CD4-positive, CD25-positive, alpha-beta regulatory T cell (primary cell): ENCODE measurements at regions not wholly inside any gene's neighbourhood (a gene's known extent, or its start where the extent isn't known, plus 50 kb on each side); places are given as distances from the start of the nearest gene placed in this dataset.
A peak's percentile ranks its signal among the peaks of the same experiment; 100 is the strongest.

Experiments
- ATAC-seq, 2 donors: fragments of 150-1000 bp; cut with Tn5 transposase; one replicate each; pipeline ENCODE4 v1.10.0; 2021; ENCODE audit warnings: low read depth in 2 of 2, moderate number of reproducible peaks in 2 of 2, moderate library complexity in 1 of 2
- DNase-seq, 3 donors: peaks; one replicate each; pipeline versions ENCODE4 v3.0.0 to v3.0.0-alpha.2; 2012 to 2022; ENCODE audit warnings: mixed read lengths in 1 of 3
- H3K27ac ChIP-seq: one replicate; pipeline ENCODE4 v1.7.0; 2013; ENCODE audit warnings: mild to moderate bottlenecking, low read length; ENCODE audit not compliant: insufficient read depth, poor library complexity, severe bottlenecking
- H3K27me3 ChIP-seq: one replicate; pipeline ENCODE4 v1.7.0; 2013; ENCODE audit warnings: low read length; ENCODE audit not compliant: control insufficient read depth, insufficient read depth
- H3K36me3 ChIP-seq: one replicate; pipeline ENCODE4 v1.7.0; 2013; ENCODE audit warnings: mild to moderate bottlenecking, low read length, moderate library complexity; ENCODE audit not compliant: control insufficient read depth, insufficient read depth
- H3K4me1 ChIP-seq: 2 replicates; pipeline ENCODE4 v1.7.0; 2013; ENCODE audit warnings: mild to moderate bottlenecking, low read length; ENCODE audit not compliant: insufficient read depth, control insufficient read depth, poor library complexity, severe bottlenecking
- H3K4me3 ChIP-seq: one replicate; pipeline ENCODE4 v1.7.0; 2013; ENCODE audit warnings: low read depth, mild to moderate bottlenecking, low read length, moderate library complexity
- H3K9me3 ChIP-seq, 2 experiments: 1 replicate in 1 of 2; 2 replicates in 1 of 2; pipeline ENCODE4 v1.7.0; 2013; ENCODE audit warnings: low read length in 2 of 2, mild to moderate bottlenecking in 1 of 2, moderate library complexity in 1 of 2; ENCODE audit not compliant: control insufficient read depth in 2 of 2
- H3K27ac Mint-ChIP-seq, 3 donors: one replicate each; pipeline ENCODE4 v1.8.0; 2020 to 2022; ENCODE audit warnings: mild to moderate bottlenecking in 3 of 3, mixed read lengths in 3 of 3, moderate library complexity in 2 of 3
- H3K27me3 Mint-ChIP-seq: one replicate; pipeline ENCODE4 v1.8.0; 2022; ENCODE audit warnings: mild to moderate bottlenecking, mixed read lengths
- H3K36me3 Mint-ChIP-seq: one replicate; pipeline ENCODE4 v1.8.0; 2020; ENCODE audit warnings: mixed read lengths
- H3K4me1 Mint-ChIP-seq, 4 donors: one replicate each; pipeline ENCODE4 v1.8.0; 2020 to 2022; ENCODE audit warnings: mixed read lengths in 4 of 4, mild to moderate bottlenecking in 1 of 4
- H3K4me3 Mint-ChIP-seq, 4 donors: one replicate each; pipeline ENCODE4 v1.8.0; 2020 to 2022; ENCODE audit warnings: mild to moderate bottlenecking in 4 of 4, mixed read lengths in 4 of 4, moderate library complexity in 3 of 4
- H3K9me3 Mint-ChIP-seq, 7 donors: one replicate each; pipeline ENCODE4 v1.8.0; 2020 to 2022; ENCODE audit warnings: mixed read lengths in 7 of 7, mild to moderate bottlenecking in 3 of 7, moderate library complexity in 2 of 7

DNA sequence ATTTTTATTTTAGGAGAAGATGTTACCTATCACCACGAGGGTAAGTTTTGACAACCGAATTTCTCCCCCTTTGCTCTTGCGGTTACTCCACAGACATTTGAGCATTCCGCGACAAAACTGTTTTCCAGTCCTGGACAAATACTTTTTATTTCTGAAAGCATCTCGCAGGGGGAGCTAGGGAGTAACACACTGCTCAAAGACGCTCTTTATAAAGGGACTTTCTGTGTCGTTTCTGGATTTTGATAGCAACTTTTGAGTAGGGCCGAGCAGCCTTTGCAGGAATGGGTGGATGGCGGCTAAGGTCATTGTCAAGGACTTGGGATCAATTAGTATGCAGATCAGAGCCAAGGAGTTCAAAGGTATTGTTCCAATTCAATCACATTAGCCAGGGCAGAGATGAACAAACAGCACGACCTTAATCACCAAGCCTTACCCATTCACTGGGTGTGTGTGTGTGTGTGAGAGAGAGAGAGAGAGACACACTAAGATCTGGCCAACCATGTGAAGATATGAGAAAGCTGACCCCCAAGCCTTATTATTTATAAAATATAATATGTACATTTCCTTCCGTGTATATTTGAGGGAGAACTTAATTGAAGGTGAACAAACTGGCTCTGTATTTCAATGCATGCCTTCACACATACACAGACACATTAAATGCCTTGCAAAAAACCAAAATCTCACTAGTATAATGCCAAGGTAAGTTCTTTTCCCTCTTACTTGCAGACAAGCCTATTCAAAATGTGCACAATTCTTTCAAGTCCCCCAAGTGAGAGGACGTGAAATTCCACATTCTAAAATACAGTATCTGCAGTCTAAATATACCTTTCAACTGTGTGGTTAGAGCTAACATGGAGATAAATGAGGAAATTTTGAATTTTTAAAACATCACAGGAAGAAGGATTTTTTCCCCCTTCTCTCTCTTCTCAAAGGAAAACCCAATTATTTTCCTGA is 613.8 kb downstream of the VRK1 start:
- ATAC-seq (no peak), DNase-seq (no peak)
- Histone ChIP-seq H3K4me3 (no peak overlapping the region), H3K27ac (no peak overlapping the region), H3K4me1 (peaks cover 33% of the 10 kb centered on the region), H3K9me3 (no peaks in the 10 kb centered on the region), H3K36me3 (no peaks in the 10 kb centered on the region), H3K27me3 (peaks cover 26% of the 10 kb centered on the region)
- Mint-ChIP-seq H3K27me3 (peaks cover 5% of the 10 kb centered on the region), H3K36me3 (no peaks in the 10 kb centered on the region), H3K4me3 (no peak overlapping the region), H3K9me3 (peaks cover 0 to 2% (median 0%) of the 10 kb centered on the region in 7 donors), H3K27ac (no peak overlapping the region), H3K4me1 (peaks cover 14 to 27% (median 19%) of the 10 kb centered on the region in 4 donors)

DNA sequence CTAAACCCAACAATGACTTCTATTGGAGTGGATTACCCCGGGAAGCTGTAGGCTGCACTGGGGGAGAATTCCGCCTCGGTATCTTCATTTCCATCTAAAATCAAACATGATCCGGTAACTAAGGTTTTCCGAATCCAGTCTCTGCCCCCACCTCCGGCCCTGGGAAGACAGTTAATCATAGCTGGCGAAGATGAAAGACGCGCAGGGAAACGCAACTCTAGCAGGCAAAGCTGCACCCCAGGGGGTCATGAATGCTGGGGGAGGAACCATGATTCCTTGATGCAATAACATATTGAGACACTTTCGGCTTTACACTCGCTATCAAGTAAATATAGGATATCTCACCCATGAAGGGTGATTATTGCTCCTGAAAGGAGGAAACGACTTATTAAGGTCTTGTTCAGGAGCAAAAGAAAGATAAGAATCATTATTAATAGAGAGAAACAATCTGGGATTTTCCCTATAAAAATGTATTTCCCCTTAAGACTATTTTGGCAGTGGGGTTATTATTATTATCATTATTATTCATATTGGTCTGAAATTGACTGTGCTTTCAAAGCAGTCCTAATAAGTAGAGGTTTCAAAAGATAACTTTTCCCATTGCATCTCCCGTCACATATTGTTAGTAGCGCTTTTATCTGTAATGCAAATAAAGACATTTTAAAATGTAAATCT is 614.9 kb downstream of the VRK1 start:
- H3K4me3 Mint-ChIP-seq, result no peak overlapping the region

DNA sequence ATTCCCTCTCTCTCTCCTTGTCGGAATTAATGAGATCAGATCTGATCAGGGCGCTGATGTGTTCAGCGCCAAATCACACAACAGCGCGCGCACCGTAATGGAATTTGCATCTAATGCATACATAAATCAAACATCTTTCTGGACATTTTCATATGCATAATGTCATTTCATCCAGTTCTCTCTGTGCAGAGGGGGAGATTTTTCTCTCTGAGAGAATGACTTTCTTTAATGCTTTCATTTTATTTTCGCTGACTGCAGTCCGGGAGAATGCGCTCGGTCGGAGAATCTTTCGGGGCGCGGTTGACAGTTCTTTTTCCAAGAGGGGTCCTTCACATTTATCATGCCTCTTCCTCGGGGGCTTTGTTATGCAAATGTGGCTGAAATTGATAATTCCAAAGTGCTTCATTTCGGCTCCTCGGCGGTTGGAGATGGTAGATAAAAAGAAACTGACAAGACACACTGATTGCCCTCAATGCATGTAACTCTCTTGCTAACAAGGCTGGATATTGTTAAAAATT is 615.9 kb downstream of the VRK1 start:
- Histone ChIP-seq H3K4me3 (peak overlapping the region; percentile 74), H3K27me3 (peaks cover 26% of the 10 kb centered on the region), H3K27ac (no peak overlapping the region), H3K9me3 (no peaks in the 10 kb centered on the region), H3K4me1 (peaks cover 30% of the 10 kb centered on the region), H3K36me3 (no peaks in the 10 kb centered on the region)
- Mint-ChIP-seq H3K36me3 (no peaks in the 10 kb centered on the region), H3K27ac (no peak overlapping the region), H3K4me1 (peaks cover 14 to 21% (median 16%) of the 10 kb centered on the region in 4 donors), H3K27me3 (peaks cover 9% of the 10 kb centered on the region), H3K4me3 (no peak overlapping the region), H3K9me3 (no peaks in the 10 kb centered on the region)
- no peak for DNase-seq
- no peak for ATAC-seq

More for the DNA sequence above, 614.9 kb downstream of the VRK1 start:
- H3K36me3 Mint-ChIP-seq, result no peaks in the 10 kb centered on the region
- peaks cover 0 to 2% (median 0%) of the 10 kb centered on the region in 7 donors for H3K9me3 Mint-ChIP-seq
- ATAC-seq, result no peak
- no peak for DNase-seq
- peaks cover 14 to 29% (median 19%) of the 10 kb centered on the region in 4 donors for H3K4me1 Mint-ChIP-seq
- H3K27ac Mint-ChIP-seq, result no peak overlapping the region
- Histone ChIP-seq H3K4me3 (peak overlapping the region; percentile 74), H3K4me1 (peaks cover 33% of the 10 kb centered on the region), H3K27me3 (peaks cover 26% of the 10 kb centered on the region), H3K36me3 (no peaks in the 10 kb centered on the region), H3K27ac (no peak overlapping the region), H3K9me3 (no peaks in the 10 kb centered on the region)
- H3K27me3 Mint-ChIP-seq, result peaks cover 9% of the 10 kb centered on the region

DNA sequence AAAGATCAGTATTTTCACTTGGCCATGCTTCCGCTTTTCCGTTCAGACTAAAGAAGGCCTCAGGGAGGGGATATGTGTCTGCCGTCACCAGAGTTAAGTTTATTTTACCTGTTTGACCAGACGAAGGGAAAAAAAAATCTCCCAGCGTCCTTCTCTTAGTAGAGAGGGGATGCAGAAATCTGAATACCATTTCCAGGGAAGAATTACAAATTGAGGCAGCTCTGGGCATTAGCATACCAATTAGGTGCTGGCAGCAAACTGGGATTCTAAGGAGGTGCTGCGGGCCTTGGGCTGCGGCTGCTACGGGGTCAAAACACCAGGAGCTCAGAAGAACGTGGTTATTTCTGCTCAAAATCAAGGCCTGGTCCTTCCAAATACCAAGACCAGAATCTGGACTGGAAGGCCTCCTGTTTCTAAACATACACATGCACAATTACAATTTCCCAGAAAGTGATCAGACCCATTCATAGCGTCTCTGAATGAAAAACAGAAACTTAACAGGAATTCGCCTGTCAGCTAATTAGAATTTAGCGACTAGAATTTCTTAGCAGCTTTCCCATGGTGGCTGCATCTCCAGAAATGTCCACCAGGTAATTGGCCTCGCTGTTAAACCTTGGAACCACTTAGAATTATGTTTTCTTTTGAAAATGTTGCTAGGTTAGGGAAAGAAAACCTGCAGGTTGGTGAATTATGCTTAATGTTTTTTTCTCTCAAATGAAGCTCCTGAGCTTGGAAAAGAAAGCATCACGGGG is 617.0 kb downstream of the VRK1 start:
- no peaks in the 10 kb centered on the region for H3K9me3 ChIP-seq
- H3K4me3 Mint-ChIP-seq, result no peak overlapping the region
- DNase-seq (no peak), ATAC-seq (no peak)
- no peak overlapping the region for H3K27ac ChIP-seq
- no peaks in the 10 kb centered on the region for H3K36me3 ChIP-seq
- H3K4me1 ChIP-seq, result peaks cover 19% of the 10 kb centered on the region
- peaks cover 3 to 10% (median 7%) of the 10 kb centered on the region in 4 donors for H3K4me1 Mint-ChIP-seq
- H3K27ac Mint-ChIP-seq, result peak overlapping the region in 1 of 3 donors; percentile 74
- H3K36me3 Mint-ChIP-seq, result no peaks in the 10 kb centered on the region
- no peaks in the 10 kb centered on the region for H3K9me3 Mint-ChIP-seq
- no peak overlapping the region for H3K4me3 ChIP-seq
- peaks cover 26% of the 10 kb centered on the region for H3K27me3 ChIP-seq
- peaks cover 5% of the 10 kb centered on the region for H3K27me3 Mint-ChIP-seq

DNA sequence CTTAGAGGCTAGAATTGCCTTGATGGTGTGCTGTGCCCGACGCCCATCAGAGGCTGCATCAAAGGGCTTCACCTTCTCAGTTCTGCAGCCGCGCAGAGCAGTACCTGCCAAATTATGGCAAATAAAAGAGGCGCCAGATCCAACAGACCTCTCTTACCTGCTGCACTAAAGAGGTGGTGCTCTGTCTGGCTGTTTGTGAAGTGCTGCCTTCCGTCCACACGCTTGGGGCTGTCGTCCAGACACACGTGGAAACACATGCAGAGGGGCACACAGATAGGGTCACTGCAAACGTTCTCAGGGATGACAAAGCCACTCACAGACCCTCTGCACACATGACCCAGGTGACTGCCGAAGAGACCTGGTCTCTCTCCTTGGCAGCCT is 617.5 kb downstream of the VRK1 start:
- Histone ChIP-seq H3K36me3 (no peaks in the 10 kb centered on the region), H3K4me1 (peaks cover 14% of the 10 kb centered on the region), H3K4me3 (no peak overlapping the region), H3K27ac (no peak overlapping the region), H3K27me3 (peaks cover 26% of the 10 kb centered on the region), H3K9me3 (no peaks in the 10 kb centered on the region)
- no peaks in the 10 kb centered on the region for H3K36me3 Mint-ChIP-seq
- H3K27me3 Mint-ChIP-seq, result peaks cover 4% of the 10 kb centered on the region
- no peaks in the 10 kb centered on the region for H3K9me3 Mint-ChIP-seq
- H3K27ac Mint-ChIP-seq, result no peak overlapping the region
- no peak overlapping the region for H3K4me3 Mint-ChIP-seq
- peaks cover 0 to 4% (median 2%) of the 10 kb centered on the region in 4 donors for H3K4me1 Mint-ChIP-seq
- no peak for ATAC-seq
- no peak for DNase-seq

DNA sequence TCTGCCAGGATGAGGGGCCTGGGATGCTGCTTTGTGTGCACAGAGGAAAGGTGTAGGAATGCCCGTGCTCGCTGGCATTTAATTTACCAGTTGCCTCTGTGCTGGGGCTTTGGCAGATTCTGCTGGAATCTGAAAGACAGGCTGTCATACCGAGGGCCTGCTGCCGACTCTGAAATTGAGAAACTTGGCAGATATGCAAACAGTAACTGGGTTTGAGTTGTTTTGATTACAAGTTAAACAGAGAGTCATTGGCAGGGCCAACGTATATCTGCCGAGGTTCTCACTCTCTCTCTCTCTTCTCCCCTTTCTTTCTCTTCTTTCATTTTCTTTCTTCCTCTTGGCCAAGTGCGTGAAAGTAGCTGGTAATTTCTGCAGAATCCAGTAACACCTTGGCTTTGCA is 618.7 kb downstream of the VRK1 start:
- H3K27me3 ChIP-seq, result peaks cover 23% of the 10 kb centered on the region
- Mint-ChIP-seq H3K4me1 (peaks cover 0 to 2% (median 0%) of the 10 kb centered on the region in 4 donors), H3K36me3 (no peaks in the 10 kb centered on the region), H3K4me3 (no peak overlapping the region), H3K27me3 (peaks cover 5% of the 10 kb centered on the region), H3K27ac (no peak overlapping the region), H3K9me3 (no peaks in the 10 kb centered on the region)
- H3K4me1 ChIP-seq, result peaks cover 14% of the 10 kb centered on the region
- no peak overlapping the region for H3K27ac ChIP-seq
- H3K36me3 ChIP-seq, result no peaks in the 10 kb centered on the region
- no peak for DNase-seq
- H3K4me3 ChIP-seq, result no peak overlapping the region
- no peak for ATAC-seq
- no peaks in the 10 kb centered on the region for H3K9me3 ChIP-seq

DNA sequence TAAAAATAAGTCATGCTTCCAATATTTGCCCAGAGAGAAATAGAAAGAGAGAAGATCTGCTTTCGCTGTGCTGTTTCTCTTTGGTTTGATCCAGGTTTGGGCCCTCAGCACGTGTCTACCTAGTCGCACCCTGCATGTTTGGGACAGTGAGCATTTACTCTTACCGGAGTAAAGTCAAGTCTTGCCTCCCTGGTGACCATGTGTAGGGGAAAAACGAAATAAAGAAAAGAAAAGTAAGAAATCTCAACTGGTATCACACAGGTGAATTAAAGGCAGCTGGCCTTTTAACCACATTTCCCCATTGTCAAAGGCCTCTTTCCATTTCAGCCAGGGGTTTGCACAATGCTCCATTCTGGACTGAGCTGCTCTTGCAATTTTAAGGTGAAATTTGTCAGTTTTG is 619.4 kb downstream of the VRK1 start:
- H3K27ac Mint-ChIP-seq, result peak overlapping the region in 1 of 3 donors; percentile 32
- no peak overlapping the region for H3K4me3 ChIP-seq

More for the DNA sequence above, 619.4 kb downstream of the VRK1 start:
- Histone ChIP-seq H3K9me3 (no peaks in the 10 kb centered on the region), H3K36me3 (no peaks in the 10 kb centered on the region), H3K4me1 (peaks cover 14% of the 10 kb centered on the region), H3K27me3 (peaks cover 19% of the 10 kb centered on the region), H3K27ac (no peak overlapping the region)
- Mint-ChIP-seq H3K36me3 (no peaks in the 10 kb centered on the region), H3K4me3 (no peak overlapping the region), H3K4me1 (peaks cover 0 to 2% (median 0%) of the 10 kb centered on the region in 4 donors), H3K9me3 (no peaks in the 10 kb centered on the region), H3K27me3 (peaks cover 9% of the 10 kb centered on the region)
- ATAC-seq, result no peak
- no peak for DNase-seq
